ENCODE measurements at regions not wholly inside any gene's neighbourhood (a gene's known extent, or its start where the extent isn't known, plus 50 kb on each side); places are given as distances from the start of the nearest gene placed in this dataset.

GRCh38 chr4:62471021-62471420, 1270.9 kb downstream of the ADGRL3 start:
- no peak overlapping the region for H2AK5ac ChIP-seq (ENCODE audit: insufficient read length, low read length)
- H2BK20ac ChIP-seq (ENCODE audit: low read depth, low read length, poor library complexity, severe bottlenecking), result no peak overlapping the region
- no peaks in the 10 kb centered on the region for H3K79me1 ChIP-seq (ENCODE audit: insufficient read depth, low read depth, low read length, poor library complexity, severe bottlenecking)
- no peaks in the 10 kb centered on the region for H3K9me3 Mint-ChIP-seq
- no peak overlapping the region for H2BK5ac ChIP-seq (ENCODE audit: insufficient read length, low read length)
- H3K14ac ChIP-seq (ENCODE audit: insufficient read depth, low read length), result no peak overlapping the region
- no peak overlapping the region for H2BK120ac ChIP-seq (ENCODE audit: low read depth, low read length, poor library complexity, severe bottlenecking)
- H3K23ac ChIP-seq (ENCODE audit: insufficient read length, low read depth, low read length), result no peak overlapping the region
- no peak overlapping the region for H3K27ac ChIP-seq (ENCODE audit: insufficient read length, low read depth, low read length)
- H4K5ac ChIP-seq (ENCODE audit: insufficient read length, low read depth, low read length), result no peak overlapping the region
- no peak overlapping the region for H2AFZ ChIP-seq (ENCODE audit: low read length)
- H3K9ac ChIP-seq (ENCODE audit: extremely low read depth, insufficient read length, low read length), result no peak overlapping the region
- no peak overlapping the region for H4K91ac ChIP-seq (ENCODE audit: insufficient read length, low read depth, low read length)
- no peak overlapping the region for H3T11ph ChIP-seq (ENCODE audit: low read length)
- no peaks in the 10 kb centered on the region; the same call in 1 of the 2 replicates for H3K4me1 ChIP-seq (ENCODE audit: insufficient read depth, low read length)
- no peak overlapping the region for H3K4me3 Mint-ChIP-seq
- H4K20me1 ChIP-seq (ENCODE audit: control insufficient read depth, insufficient read depth, insufficient read length), result no peaks in the 10 kb centered on the region
- H4K8ac ChIP-seq (replicated peaks; ENCODE audit: insufficient read length, low read depth, low read length), result no peak overlapping the region
- no peak for TF ChIP-seq CTCF (conservative IDR thresholded peaks at IDR 0.05)
- no peak overlapping the region for H2BK15ac ChIP-seq (ENCODE audit: low read depth, low read length)
- no CpG with 5 or more reads among the region's 1 CpG for WGBS (ENCODE audit: extremely low coverage, insufficient read length, low lambda C conversion rate)
- H2BK12ac ChIP-seq (ENCODE audit: insufficient read length, low read depth, low read length), result no peak overlapping the region
- H3K18ac ChIP-seq (ENCODE audit: insufficient read length, low read depth, low read length), result no peak overlapping the region
- no peaks in the 10 kb centered on the region for H3K23me2 ChIP-seq (ENCODE audit: insufficient read length, low read depth, low read length, poor library complexity, severe bottlenecking)
- H3K9me3 ChIP-seq (ENCODE audit: control insufficient read depth, low read depth, low read length), result no peaks in the 10 kb centered on the region
- H3K27me3 Mint-ChIP-seq (ENCODE audit: low read depth), result no peaks in the 10 kb centered on the region
- no peaks in the 10 kb centered on the region; a peak in 1 of 7 replicates for H3K36me3 Mint-ChIP-seq (ENCODE audit: insufficient read depth in 1 of 3, low read depth in 3 of 3)
- no peaks in the 10 kb centered on the region for H3K79me2 ChIP-seq (ENCODE audit: insufficient read depth, low read length)
- no peak for DNase-seq
- no peak overlapping the region for H3K27ac Mint-ChIP-seq
- H3K56ac ChIP-seq (ENCODE audit: insufficient read length, low read depth, low read length), result no peak overlapping the region
- peaks cover 12 to 16% of the 10 kb centered on the region in 2 experiments for H3K4me1 Mint-ChIP-seq
- H3K4ac ChIP-seq (ENCODE audit: low read depth, low read length), result no peak overlapping the region
- H3K27me3 ChIP-seq (ENCODE audit: insufficient read depth, low read length), result no peaks in the 10 kb centered on the region
- H3K4me2 ChIP-seq (ENCODE audit: insufficient read depth, insufficient read length, low read length), result no peak overlapping the region

Measured in H9 (cell line).